ENCODE measurements at regions not wholly inside any gene's neighbourhood (a gene's known extent, or its start where the extent isn't known, plus 50 kb on each side); places are given as distances from the start of the nearest gene placed in this dataset.
"Not testable (repeated sequence)": the region's sequence is repeated elsewhere in the genome, so short reads cannot be mapped to it uniquely, and the experiment has no call there.

DNA sequence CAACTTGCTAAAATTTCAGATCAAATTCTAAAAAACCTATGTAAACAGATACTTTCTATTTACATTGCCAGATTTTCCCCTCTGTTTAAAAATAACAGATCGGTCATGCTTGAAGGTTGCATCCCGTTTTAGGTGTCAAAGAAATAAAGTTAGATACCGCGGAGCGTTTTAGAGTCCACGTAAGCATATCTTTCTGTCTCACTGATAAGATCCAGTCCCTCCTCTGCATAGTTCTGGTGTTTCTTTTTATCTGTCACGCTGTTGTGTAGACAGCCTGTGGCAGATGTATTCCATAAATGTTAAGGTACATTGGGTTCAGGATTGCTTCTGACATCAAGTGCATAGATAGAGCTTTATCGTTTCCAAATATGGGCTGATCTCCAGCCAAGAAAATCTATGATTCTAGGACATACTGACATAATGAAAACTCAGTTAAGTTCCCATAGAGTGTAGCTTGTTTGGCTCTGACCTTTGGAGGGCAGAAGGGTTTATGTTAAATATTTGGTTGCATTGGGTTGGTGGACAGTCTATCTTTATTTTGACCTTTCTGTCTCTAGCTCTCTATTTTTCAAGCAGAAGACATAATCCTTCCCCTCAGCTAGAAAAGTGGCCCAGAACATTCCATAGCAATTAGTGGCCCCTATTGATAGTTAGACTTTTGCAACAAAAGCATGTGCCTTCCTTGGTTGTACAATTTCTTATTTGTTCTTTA, 109.2 kb downstream of the GPR85 start:
- TF ChIP-seq, protein P1, sequence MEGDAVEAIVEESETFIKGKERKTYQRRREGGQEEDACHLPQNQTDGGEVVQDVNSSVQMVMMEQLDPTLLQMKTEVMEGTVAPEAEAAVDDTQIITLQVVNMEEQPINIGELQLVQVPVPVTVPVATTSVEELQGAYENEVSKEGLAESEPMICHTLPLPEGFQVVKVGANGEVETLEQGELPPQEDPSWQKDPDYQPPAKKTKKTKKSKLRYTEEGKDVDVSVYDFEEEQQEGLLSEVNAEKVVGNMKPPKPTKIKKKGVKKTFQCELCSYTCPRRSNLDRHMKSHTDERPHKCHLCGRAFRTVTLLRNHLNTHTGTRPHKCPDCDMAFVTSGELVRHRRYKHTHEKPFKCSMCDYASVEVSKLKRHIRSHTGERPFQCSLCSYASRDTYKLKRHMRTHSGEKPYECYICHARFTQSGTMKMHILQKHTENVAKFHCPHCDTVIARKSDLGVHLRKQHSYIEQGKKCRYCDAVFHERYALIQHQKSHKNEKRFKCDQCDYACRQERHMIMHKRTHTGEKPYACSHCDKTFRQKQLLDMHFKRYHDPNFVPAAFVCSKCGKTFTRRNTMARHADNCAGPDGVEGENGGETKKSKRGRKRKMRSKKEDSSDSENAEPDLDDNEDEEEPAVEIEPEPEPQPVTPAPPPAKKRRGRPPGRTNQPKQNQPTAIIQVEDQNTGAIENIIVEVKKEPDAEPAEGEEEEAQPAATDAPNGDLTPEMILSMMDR (IDR thresholded peaks at IDR 0.05), result not testable (repeated sequence)
- not testable (repeated sequence) for TF ChIP-seq POLR2A, EP300 (IDR thresholded peaks at IDR 0.05)
